Transverse colon (tissue), 3 donors: ENCODE measurements at regions not wholly inside any gene's neighbourhood (a gene's known extent, or its start where the extent isn't known, plus 50 kb on each side); places are given as distances from the start of the nearest gene placed in this dataset.

Experiments used
- CTCF ChIP-seq, 5 experiments: fragments of 200-600 bp in 3 of 5; fragments of 450-650 bp in 2 of 5; sonication (generic) in 3 of 5; IDR thresholded peaks; 1 replicate in 2 of 5; 2 replicates in 3 of 5; pipeline ENCODE4 v1.5.1; 2016 to 2017; ENCODE audit warnings: antibody characterized with exemption in 5 of 5, inconsistent platforms in 3 of 5, mild to moderate bottlenecking in 2 of 5, moderate library complexity in 1 of 5
- POLR2A ChIP-seq: fragments of 450-650 bp; IDR thresholded peaks from one replicate; pipeline ENCODE4 v1.6.1; 2016; ENCODE audit warnings: antibody characterized with exemption, mild to moderate bottlenecking, moderate library complexity

DNA sequence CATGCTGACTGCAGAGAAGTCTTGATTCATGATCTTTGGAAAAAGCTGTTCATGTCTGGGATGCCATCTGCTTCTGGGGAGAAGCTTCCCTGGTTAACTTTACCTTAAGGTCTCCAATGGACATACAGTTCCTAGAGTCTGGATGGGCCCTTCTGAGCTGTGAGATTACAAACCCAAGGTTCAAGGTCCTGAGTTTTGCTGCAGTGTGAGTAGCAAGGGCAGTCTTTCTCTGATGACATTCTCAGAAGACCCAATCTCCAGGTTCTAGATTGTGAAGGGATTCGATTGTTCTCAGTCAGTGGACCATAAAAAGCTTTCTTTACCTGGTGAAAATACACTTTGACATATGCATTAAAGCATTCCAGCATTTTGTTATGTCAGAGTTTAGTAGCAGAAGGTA, 179.2 kb downstream of the AASDH start:
- no peak for TF ChIP-seq CTCF (IDR thresholded peaks at IDR 0.05)
- TF ChIP-seq POLR2A: no peak
